Activated CD8-positive, alpha-beta memory T cell treated with anti-CD3 and anti-CD28 coated beads for 4 hours (primary cell): ENCODE measurements at regions not wholly inside any gene's neighbourhood (a gene's known extent, or its start where the extent isn't known, plus 50 kb on each side); places are given as distances from the start of the nearest gene placed in this dataset.
"Not testable (repeated sequence)": the region's sequence is repeated elsewhere in the genome, so short reads cannot be mapped to it uniquely, and the experiment has no call there.

Experiments used
- DNase-seq, 2 donors: peaks; one replicate each; pipeline ENCODE4 v3.0.0-alpha.2; 2020; ENCODE audit warnings: low read depth in 2 of 2

DNA sequence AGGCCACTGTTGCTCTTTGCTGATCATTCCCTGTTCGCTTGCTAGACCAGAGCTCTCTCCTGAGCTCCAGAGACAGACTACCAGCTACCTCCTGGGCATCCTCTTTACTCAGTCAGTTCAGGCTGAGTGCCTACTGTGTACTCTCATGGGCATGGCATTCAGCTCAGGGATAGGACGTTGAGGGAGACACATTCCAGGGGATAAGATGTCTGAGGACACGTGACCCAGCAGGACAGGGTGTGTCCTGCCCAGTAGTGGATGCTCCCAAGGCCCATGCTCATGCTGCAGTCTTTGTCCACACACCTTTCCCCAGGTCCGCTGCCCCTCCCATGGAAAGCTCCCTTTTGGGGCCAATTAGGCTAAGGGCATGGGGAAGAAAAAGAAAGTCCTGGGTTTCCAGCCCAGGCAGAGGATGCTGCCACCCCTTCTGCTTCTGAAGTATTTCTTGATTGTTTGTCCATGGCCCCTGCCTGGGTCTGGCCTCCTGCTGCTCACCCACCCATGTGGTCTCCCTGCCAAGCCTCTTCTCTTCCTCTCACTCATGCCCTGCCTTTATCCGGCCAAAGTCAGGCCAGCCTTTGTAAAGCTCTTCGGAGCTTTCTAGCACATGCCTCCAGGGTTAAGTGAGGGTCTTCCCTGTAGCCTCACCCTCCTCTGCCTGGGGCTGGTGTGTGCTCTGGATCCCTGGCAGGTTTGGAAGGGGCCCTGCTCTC lies 60.5 kb upstream of the PITX1 start:
- no peak for DNase-seq

- not testable (repeated sequence) for DNase-seq
These were observed 59.5 kb upstream of the PITX1 start for GRCh38 chr5:135093483-135093882.

DNA sequence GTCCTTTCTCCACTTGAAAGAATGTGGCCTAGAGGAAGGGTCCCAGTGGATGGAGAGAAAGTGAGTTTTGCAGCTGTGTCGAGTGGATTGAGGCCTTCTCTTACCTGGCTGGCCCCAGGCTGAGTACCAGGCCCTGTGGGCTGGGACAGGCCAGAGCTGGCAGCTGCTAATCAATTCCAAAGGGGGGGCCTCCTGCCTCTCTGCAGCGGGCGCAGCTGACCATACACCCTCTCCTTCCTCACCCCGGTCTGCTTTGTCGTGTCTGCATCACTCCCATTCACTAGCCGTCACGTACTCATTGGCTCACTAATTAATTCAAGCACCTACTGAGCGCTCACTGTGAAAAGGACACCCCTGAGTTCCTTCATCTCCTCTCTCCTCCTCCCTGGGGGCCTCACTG lies 58.4 kb upstream of the PITX1 start:
- no peak for DNase-seq

DNA sequence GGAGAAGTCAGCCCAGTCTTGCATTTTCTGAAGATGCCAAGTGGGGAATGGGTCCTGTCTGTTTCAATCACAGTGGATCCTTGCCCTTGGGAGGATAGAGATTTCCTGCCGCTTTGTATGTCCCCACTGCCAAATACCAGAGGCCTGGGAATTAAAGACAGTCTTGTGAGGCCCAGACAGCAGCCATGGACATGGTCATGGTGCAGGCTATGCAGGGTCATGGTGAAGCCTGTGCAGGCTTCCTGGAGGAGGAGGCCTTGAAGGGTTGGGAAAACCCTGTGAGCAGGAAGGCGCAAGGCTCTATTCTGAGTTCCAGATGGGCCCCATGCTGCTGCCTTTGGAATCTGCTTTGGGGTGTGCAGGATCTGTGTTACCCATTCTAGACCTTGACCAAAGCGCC lies 57.3 kb upstream of the PITX1 start:
- DNase-seq: no peak

DNA sequence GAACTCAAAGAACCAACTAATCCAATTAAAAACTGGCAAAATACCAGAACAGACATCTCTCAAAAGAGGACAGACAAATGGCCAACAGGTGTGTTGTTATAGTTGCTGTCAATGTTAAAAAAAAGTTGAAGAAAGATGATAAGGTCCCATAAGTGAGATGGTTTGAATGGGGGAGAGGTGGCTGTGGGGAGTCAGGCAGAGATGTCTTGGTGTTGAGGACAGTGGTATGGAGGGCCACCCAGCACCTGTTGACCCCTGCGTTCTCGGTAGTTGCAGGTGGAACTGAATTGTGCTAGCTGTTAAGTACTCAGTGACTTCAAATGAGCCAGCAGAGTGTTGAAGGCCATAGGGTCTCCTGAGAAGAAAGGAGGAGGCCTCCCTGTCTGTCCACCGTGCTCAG lies 55.9 kb upstream of the PITX1 start:
- DNase-seq: no peak

DNA sequence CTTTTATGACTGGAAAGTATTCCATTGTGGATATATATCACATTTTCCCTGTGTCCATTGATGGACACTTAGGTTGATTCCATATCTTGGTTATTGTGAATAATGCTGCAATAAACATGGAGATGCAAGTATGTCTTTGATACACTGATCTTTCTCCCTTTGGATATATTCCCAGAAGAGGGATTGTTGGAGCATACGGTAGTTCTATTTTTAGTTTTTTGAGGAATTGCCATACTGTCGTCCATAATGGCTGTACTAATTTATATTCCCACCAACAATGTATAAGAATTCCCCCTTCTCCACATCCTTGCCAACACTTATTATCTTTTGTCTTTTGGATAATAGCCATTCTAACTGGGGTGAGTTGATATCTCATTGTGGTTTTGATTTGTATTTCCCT lies 54.9 kb upstream of the PITX1 start:
- no peak for DNase-seq

DNA sequence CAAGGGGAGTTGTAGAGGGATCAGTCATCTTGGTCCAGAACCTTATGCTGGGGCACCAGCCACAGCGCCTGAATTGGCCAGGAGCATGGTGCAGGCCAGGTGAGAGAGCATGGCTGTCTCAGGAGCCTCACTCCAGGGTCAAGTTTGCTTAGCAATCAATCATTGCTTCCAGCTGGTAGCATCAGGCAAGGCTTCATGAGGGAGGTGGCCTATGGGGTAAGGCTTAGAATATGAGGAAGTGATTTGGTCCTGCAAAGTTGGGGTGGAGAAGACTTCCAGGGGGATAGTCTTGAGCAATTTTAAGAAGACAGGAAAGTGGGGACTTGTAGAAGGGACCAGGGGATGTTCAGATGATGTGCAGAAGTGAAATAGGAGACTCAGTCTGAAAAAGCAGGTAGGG lies 53.9 kb upstream of the PITX1 start:
- no peak for DNase-seq

DNA sequence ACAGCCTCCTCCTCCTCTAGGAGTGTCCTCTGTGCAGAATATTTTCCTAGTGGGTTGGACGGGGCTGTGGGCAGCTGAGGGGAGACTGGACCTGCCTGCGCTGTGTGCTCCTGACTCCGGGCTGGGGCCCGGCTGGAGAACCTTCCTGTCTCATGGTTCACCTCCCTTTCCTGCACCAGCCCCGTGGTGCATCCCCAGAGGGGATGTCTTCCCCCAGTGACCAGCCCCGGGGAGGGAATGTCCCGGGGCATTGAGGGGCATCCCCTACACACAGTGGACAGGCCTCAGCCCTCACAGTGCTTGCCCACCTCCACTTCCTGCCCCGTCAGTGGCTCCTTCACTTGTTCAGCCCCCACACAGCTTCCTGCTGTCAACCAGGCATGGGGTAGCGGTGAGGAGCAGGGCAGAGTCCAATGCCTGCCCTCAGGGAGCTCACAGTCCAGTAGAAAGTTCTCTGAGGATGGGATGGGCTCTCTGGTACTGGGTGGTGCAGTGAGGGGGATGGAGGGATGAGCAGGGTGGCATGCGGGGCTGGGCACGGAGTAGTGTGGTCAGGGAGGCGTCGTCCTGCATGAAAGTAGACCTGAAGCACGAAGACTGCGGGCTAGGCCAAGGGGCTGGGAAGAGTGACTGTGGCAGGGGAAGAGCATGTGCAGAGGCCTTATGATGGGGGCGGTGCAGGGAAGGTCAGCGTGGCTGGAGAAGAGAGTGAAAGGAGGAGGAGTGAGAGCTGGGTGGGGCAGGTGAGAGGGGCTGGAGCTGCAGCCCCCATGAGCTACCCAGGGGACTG lies 52.1 kb upstream of the PITX1 start:
- no peak for DNase-seq

DNA sequence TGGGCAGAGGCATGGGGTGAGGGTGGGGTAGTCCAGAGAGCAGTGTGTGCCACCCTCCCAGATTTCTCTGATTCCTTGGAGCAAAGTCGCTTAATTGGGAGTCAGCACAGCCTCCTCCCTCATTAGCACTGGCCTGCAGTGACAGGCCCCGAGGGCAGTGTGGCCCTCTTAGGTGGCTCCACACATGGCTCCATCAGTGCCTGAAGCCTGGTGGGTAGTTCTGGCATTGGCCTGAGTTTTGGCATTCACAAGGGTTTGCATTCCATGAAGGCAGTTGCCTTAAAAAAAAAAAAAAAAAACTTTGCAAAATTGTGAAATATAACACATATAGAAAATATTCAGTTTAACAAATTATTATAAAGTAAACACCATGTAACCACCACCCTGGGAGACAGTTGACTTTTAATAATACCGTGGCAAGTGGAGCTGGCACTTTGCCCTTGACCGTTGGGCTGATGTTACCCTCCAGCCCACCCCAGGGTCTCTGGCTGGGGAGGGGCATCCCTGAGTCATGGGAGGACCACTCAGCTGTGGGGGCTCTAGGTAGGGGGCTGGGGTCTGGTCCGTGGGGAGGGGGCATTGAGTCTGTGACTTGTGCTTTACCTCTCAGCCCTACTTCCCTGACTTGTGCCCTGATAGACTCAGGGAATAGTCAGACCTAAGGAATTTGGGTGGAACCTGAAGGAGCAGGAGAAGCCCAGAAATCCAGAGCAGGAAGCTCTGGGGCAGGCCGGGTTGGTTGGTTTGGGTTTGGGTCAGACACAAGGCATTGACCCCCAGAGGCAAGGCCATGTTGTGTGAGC lies 51.3 kb upstream of the PITX1 start:
- no peak for DNase-seq
